ENCODE measurements at regions not wholly inside any gene's neighbourhood (a gene's known extent, or its start where the extent isn't known, plus 50 kb on each side); places are given as distances from the start of the nearest gene placed in this dataset.

DNA sequence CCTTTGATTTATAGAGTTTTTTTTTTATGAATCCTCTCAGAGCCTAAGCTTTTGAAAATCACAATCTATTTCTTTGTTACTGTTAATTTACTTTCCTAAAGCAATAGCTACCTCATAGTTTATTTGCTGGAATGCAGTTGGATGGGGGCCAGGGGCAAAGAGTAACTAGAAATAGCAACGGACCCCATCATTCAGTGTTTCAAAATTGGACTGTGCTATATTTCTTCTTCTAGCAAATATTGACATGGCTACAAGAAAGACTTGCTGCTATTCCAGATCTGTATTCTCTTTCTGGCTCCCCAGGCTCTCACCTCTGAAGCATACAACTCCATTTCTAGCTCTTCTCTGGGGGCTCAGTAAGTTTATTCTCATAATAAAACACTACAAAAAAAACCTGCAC is 661.6 kb upstream of the NRG3 start:
- Histone ChIP-seq H3K27ac (no peak overlapping the region), H3K4me3 (no peak overlapping the region), H3K36me3 (no peaks in the 10 kb centered on the region), H3K4me1 (no peaks in the 10 kb centered on the region), H3K27me3 (no peaks in the 10 kb centered on the region), H3K9me3 (no peaks in the 10 kb centered on the region)
- TF ChIP-seq POLR2A (IDR thresholded peaks at IDR 0.05): no peak
- TF ChIP-seq, protein P1, sequence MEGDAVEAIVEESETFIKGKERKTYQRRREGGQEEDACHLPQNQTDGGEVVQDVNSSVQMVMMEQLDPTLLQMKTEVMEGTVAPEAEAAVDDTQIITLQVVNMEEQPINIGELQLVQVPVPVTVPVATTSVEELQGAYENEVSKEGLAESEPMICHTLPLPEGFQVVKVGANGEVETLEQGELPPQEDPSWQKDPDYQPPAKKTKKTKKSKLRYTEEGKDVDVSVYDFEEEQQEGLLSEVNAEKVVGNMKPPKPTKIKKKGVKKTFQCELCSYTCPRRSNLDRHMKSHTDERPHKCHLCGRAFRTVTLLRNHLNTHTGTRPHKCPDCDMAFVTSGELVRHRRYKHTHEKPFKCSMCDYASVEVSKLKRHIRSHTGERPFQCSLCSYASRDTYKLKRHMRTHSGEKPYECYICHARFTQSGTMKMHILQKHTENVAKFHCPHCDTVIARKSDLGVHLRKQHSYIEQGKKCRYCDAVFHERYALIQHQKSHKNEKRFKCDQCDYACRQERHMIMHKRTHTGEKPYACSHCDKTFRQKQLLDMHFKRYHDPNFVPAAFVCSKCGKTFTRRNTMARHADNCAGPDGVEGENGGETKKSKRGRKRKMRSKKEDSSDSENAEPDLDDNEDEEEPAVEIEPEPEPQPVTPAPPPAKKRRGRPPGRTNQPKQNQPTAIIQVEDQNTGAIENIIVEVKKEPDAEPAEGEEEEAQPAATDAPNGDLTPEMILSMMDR (IDR thresholded peaks at IDR 0.05): no peak
- no peak for DNase-seq

DNA sequence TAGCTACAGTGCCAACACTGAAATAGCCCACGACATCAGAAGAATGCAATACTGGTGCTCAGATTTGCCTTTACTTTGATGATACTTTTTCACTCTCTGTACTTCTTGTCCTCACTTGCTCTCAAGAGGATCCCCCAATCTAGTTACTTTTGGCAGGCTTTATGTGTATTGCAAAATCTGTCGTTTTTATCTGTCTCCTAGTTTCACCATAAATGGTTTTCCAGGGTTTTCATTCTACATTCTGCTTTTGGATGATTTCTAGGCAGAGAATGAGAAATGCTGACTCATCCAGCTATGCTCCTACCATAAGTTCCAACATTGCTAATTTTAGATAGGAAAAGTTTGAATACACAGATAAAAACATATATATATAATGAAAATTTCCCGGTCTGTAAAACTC is 659.5 kb upstream of the NRG3 start:
- H3K27ac ChIP-seq: no peak overlapping the region
- DNase-seq: no peak
- no peaks in the 10 kb centered on the region for H3K9me3 ChIP-seq
- TF ChIP-seq, protein P1 (IDR thresholded peaks at IDR 0.05): no peak
- no peak for TF ChIP-seq POLR2A (IDR thresholded peaks at IDR 0.05)
- H3K36me3 ChIP-seq: no peaks in the 10 kb centered on the region
- no peaks in the 10 kb centered on the region for H3K4me1 ChIP-seq
- no peaks in the 10 kb centered on the region for H3K27me3 ChIP-seq
- H3K4me3 ChIP-seq: no peak overlapping the region

DNA sequence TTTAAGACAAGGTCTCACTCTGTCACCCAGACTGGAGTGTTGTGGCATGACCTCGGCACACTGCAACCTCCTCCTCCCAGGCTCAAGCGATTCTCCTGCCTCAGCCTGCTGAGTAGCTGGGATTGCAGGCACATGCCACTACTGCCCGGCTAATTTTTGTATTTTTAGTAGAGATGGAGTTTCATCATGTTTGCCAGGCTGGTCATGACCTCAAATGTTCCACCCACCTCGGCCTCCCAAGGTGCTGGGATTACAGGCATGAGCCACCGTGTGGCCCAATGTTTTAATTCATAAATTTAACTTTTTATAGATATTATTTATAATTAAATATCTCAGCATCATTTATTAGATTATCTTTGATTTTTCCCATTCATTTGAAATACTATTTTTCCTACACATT is 658.0 kb upstream of the NRG3 start:
- no peaks in the 10 kb centered on the region for H3K4me1 ChIP-seq
- H3K27ac ChIP-seq: no peak overlapping the region
- TF ChIP-seq, protein P1 (IDR thresholded peaks at IDR 0.05): no peak
- TF ChIP-seq POLR2A (IDR thresholded peaks at IDR 0.05): no peak
- no peak overlapping the region for H3K4me3 ChIP-seq
- no peaks in the 10 kb centered on the region for H3K9me3 ChIP-seq
- DNase-seq: no peak
- no peaks in the 10 kb centered on the region for H3K27me3 ChIP-seq
- no peaks in the 10 kb centered on the region for H3K36me3 ChIP-seq

DNA sequence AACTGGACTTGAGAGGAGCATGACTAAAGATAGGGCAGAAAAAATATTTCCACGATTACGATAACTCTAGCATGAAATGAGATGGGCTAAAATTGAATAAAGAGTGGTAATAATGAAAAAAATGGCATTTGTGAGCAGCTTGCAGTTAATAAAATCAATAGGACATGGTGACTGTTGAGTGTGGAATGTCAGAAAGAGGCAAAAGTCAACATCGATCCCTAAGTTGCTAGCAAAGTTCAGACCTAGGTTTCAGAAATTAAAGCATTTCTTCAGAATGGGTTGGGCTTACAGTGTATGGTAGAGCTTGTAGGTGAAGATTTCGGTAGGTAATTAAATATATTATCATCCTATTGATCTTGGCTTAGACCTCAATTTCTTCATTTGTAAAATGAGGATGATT is 656.7 kb upstream of the NRG3 start:
- no peak for TF ChIP-seq POLR2A (IDR thresholded peaks at IDR 0.05)
- TF ChIP-seq, protein P1 (IDR thresholded peaks at IDR 0.05): no peak
- no peaks in the 10 kb centered on the region for H3K36me3 ChIP-seq
- no peak for DNase-seq
- no peaks in the 10 kb centered on the region for H3K4me1 ChIP-seq
- H3K4me3 ChIP-seq: no peak overlapping the region
- H3K27me3 ChIP-seq: no peaks in the 10 kb centered on the region
- H3K9me3 ChIP-seq: no peaks in the 10 kb centered on the region
- H3K27ac ChIP-seq: no peak overlapping the region

DNA sequence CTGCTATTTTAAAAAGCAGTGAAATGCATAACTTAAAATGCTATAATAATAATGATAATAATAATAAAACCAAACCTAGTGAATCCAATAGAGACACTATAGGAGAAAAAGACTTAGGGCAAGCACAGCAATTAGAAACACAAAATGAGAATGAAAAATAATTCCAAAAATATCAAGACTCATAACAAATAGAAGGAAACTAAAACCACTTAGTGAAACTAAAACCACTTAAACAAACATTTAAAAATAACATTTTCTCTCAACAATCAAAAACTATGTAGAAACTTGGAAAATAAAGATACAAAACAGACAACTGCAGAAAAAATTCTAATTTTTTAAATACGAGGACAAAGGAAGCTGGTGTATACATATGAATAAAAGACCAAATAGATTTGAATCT is 655.2 kb upstream of the NRG3 start:
- Histone ChIP-seq H3K4me3 (no peak overlapping the region), H3K27ac (no peak overlapping the region), H3K36me3 (no peaks in the 10 kb centered on the region), H3K9me3 (no peaks in the 10 kb centered on the region), H3K27me3 (no peaks in the 10 kb centered on the region), H3K4me1 (no peaks in the 10 kb centered on the region)
- no peak for TF ChIP-seq POLR2A (IDR thresholded peaks at IDR 0.05)
- TF ChIP-seq, protein P1 (IDR thresholded peaks at IDR 0.05): no peak
- no peak for DNase-seq

DNA sequence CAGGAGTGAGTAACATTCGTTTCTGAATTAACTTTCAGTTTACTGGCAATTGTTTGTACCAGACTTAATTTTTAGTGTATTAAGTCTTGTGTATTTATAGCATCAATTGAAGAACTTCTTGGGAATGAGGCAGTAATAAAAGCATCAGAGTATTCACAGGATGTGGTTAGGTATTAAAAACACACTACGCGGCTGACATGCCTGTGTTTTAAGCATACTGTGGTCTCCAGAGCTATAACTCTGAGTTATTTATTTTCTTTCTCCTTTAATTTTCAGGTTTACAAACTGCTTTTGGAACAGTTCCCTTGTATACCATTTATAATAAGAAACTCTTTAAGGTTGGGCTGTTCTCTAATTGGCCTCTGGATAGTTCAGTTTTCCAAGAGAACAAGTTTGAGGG is 626.1 kb upstream of the NRG3 start:
- TF ChIP-seq POLR2A (IDR thresholded peaks at IDR 0.05): no peak
- TF ChIP-seq, protein P1 (IDR thresholded peaks at IDR 0.05): no peak
- H3K9me3 ChIP-seq: no peaks in the 10 kb centered on the region
- H3K36me3 ChIP-seq: no peaks in the 10 kb centered on the region
- no peak overlapping the region for H3K27ac ChIP-seq
- H3K4me1 ChIP-seq: no peaks in the 10 kb centered on the region
- H3K4me3 ChIP-seq: no peak overlapping the region
- DNase-seq: no peak
- H3K27me3 ChIP-seq: no peaks in the 10 kb centered on the region
